GM12878 (cell line): ENCODE measurements at regions not wholly inside any gene's neighbourhood (a gene's known extent, or its start where the extent isn't known, plus 50 kb on each side); places are given as distances from the start of the nearest gene placed in this dataset.

Experiments used
- ATAC-seq: fragments of 200-7000 bp; cut with Tn5 transposase; 3 replicates; pipeline ENCODE4 v1.9.1; 2020; ENCODE audit warnings: mild to moderate bottlenecking, moderate library complexity
- BruUV-seq: library from RNA; stranded (reverse); fragments of 400-500 nt; replicated peaks from 2 replicates; lab custom pipeline; 2021; lab: Mats Ljungman, UMichigan
- CTCF ChIA-PET: fragments of 300-600 bp; sonication (Branson Sonifier 250); formaldehyde crosslinking; extraction: SDS; loops from one replicate; lab custom pipeline; 2021; ENCODE audit warnings: inconsistent platforms; lab: Yijun Ruan, JAX
- POLR2A ChIA-PET: fragments of 350-600 bp; formaldehyde crosslinking; extraction: SDS; loops from one replicate; lab custom pipeline; 2021; ENCODE audit warnings: inconsistent platforms; lab: Charles Lee
- RAD21 ChIA-PET: fragments of 300-600 bp; sonication (Branson Sonifier 250); formaldehyde crosslinking; loops from one replicate; lab custom pipeline; 2023; ENCODE audit warnings: antibody characterized with exemption; ENCODE audit not compliant: unreplicated experiment; lab: Charles Lee
- SMC1A ChIA-PET: fragments of 300-600 bp; sonication (Branson Sonifier 250); formaldehyde crosslinking; loops from one replicate; lab custom pipeline; 2023; ENCODE audit not compliant: unreplicated experiment, uncharacterized antibody; lab: Charles Lee
- DNase-seq: peaks from one replicate; pipeline ENCODE4 v3.0.0-alpha.2; 2011; ENCODE audit warnings: low read depth, low spot score
- FAIRE-seq: peaks from 3 replicates; lab custom pipeline; 2011; peaks lifted over from hg19 to GRCh38; lab: Jason Lieb, UNC
- H2AFZ ChIP-seq: 2 replicates; pipeline ENCODE4 v1.6.0; 2011; ENCODE audit warnings: low read depth, low read length, control low read depth; ENCODE audit not compliant: control insufficient read depth
- H3K27ac ChIP-seq: 2 replicates; pipeline ENCODE4 v1.5.1; 2011; ENCODE audit warnings: control low read depth; ENCODE audit not compliant: control insufficient read depth, insufficient read depth
- H3K27me3 ChIP-seq, 2 experiments: replicated peaks in 1 of 2; 2 replicates each; pipeline versions ENCODE4 v1.6.0 to v1.6.1; 2011; ENCODE audit warnings: low read length in 1 of 2; ENCODE audit not compliant: control insufficient read depth in 2 of 2, insufficient read depth in 2 of 2
- H3K36me3 ChIP-seq, 2 experiments: 2 replicates each; pipeline ENCODE4 v1.5.1; 2011; ENCODE audit warnings: low read length in 1 of 2; ENCODE audit not compliant: control insufficient read depth in 2 of 2, insufficient read depth in 2 of 2
- H3K4me1 ChIP-seq: 2 replicates; pipeline ENCODE4 v1.6.1; 2011; ENCODE audit warnings: mild to moderate bottlenecking, low read length, moderate library complexity, mixed read lengths; ENCODE audit not compliant: control insufficient read depth, insufficient read depth
- H3K4me2 ChIP-seq: 2 replicates; pipeline ENCODE4 v1.6.0; 2011; ENCODE audit warnings: control low read depth; ENCODE audit not compliant: control insufficient read depth, insufficient read depth
- H3K4me3 ChIP-seq: fragments of 200-600 bp; sonication (generic); 2 replicates; pipeline ENCODE4 v1.5.1; 2016
- H3K79me2 ChIP-seq: 2 replicates; pipeline ENCODE4 v1.6.0; 2011; ENCODE audit warnings: low read length; ENCODE audit not compliant: control insufficient read depth, insufficient read depth
- H3K9ac ChIP-seq: 2 replicates; pipeline ENCODE4 v1.8.0; 2011; ENCODE audit warnings: low read length, control low read depth, mixed read lengths; ENCODE audit not compliant: control insufficient read depth, insufficient read depth
- H3K9me3 ChIP-seq: replicated peaks from 3 replicates; pipeline ENCODE4 v1.5.1; 2011; ENCODE audit warnings: mild to moderate bottlenecking, low read length; ENCODE audit not compliant: control insufficient read depth, insufficient read depth
- H4K20me1 ChIP-seq: 2 replicates; pipeline ENCODE4 v1.6.0; 2011; ENCODE audit not compliant: control insufficient read depth, insufficient read depth
- BHLHE40 ChIP-seq, 2 experiments: fragments of 450-650 bp in 1 of 2; IDR thresholded peaks; 2 replicates each; pipeline ENCODE4 v1.6.1; 2011 to 2017; ENCODE audit warnings: low read depth in 2 of 2, borderline replicate concordance in 1 of 2, improper control_type of control experiment in 1 of 2, low read length in 1 of 2, mild to moderate bottlenecking in 1 of 2
- CEBPZ ChIP-seq: fragments of 150-350 bp; IDR thresholded peaks from 2 replicates; pipeline ENCODE4 v1.6.1; 2016; ENCODE audit warnings: low read depth, low read length
- DPF2 ChIP-seq: fragments of 450-650 bp; IDR thresholded peaks from 2 replicates; pipeline ENCODE4 v1.6.1; 2017; ENCODE audit warnings: mild to moderate bottlenecking
- ELK1 ChIP-seq: IDR thresholded peaks from 2 replicates; pipeline ENCODE4 v1.6.1; 2012; ENCODE audit warnings: low read depth, low read length, improper control_type of control experiment
- HDGF ChIP-seq: fragments of 450-650 bp; IDR thresholded peaks from 2 replicates; pipeline ENCODE4 v1.6.1; 2016; ENCODE audit warnings: antibody characterized with exemption
- KLF5 ChIP-seq: fragments of 450-650 bp; IDR thresholded peaks from 2 replicates; pipeline ENCODE4 v1.6.1; 2014; ENCODE audit warnings: mild to moderate bottlenecking; ENCODE audit not compliant: partially characterized antibody
- PAX8 ChIP-seq: fragments of 450-650 bp; IDR thresholded peaks from 2 replicates; pipeline ENCODE4 v1.6.1; 2017; ENCODE audit warnings: mild to moderate bottlenecking, moderate library complexity
- RCOR1 ChIP-seq: conservative IDR thresholded peaks from 2 replicates; pipeline ENCODE4 v1.6.1; 2012; ENCODE audit warnings: low read depth, low read length, improper control_type of control experiment
- RELB ChIP-seq: fragments of 450-650 bp; IDR thresholded peaks from 2 replicates; pipeline ENCODE4 v1.6.1; 2017; ENCODE audit warnings: low read depth, mild to moderate bottlenecking, moderate library complexity
- SPI1 ChIP-seq: IDR thresholded peaks from 2 replicates; pipeline ENCODE4 v1.6.1; 2011; ENCODE audit warnings: low read depth, mild to moderate bottlenecking, low read length, moderate library complexity, borderline replicate concordance; ENCODE audit not compliant: insufficient read depth
- TAF1 ChIP-seq: IDR thresholded peaks from 2 replicates; pipeline ENCODE4 v1.6.1; 2011; ENCODE audit warnings: mild to moderate bottlenecking, low read depth, low read length, borderline replicate concordance
- ZBTB11 ChIP-seq: fragments of 450-650 bp; formaldehyde crosslinking; IDR thresholded peaks from 2 replicates; pipeline ENCODE4 v1.5.0; 2022; ENCODE audit warnings: mild to moderate bottlenecking, missing genetic modification characterization
- ZNF207 ChIP-seq: fragments of 450-650 bp; IDR thresholded peaks from 2 replicates; pipeline ENCODE4 v1.6.1; 2014; ENCODE audit warnings: antibody characterized with exemption, mild to moderate bottlenecking, borderline replicate concordance
- ZNF274 ChIP-seq: IDR thresholded peaks from one replicate; pipeline ENCODE4 v1.8.0; 2011; ENCODE audit not compliant: insufficient read length, insufficient read depth
- in situ Hi-C: fragments of 300-500 bp; cut with MboI; formaldehyde crosslinking; loops from 9 replicates; pipeline ENCODE4 v1.14.3; 2018; ENCODE audit warnings: mixed read lengths
- intact Hi-C: fragments of 100-400 bp; cut with micrococcal nuclease; formaldehyde crosslinking; loops from one replicate; pipeline ENCODE4 v1.14.2; 2022; ENCODE audit not compliant: unreplicated experiment

- H3K79me2 ChIP-seq = no peaks in the 10 kb centered on the region
- H3K4me1 ChIP-seq = no peaks in the 10 kb centered on the region
- ChIA-PET RAD21 (no interaction called here), POLR2A (no interaction called here), SMC1A (no interaction called here), CTCF (no interaction called here)
- in situ Hi-C loops = no loop called here
- no peak for TF ChIP-seq ELK1
- TF ChIP-seq CEBPZ = no peak
- no peak for TF ChIP-seq ZNF274
- no peak for TF ChIP-seq TAF1
- no peak for TF ChIP-seq RCOR1
- no peak for TF ChIP-seq DPF2
- no peak for TF ChIP-seq ZBTB11
- no peak for TF ChIP-seq ZNF207
- TF ChIP-seq RELB = no peak
- TF ChIP-seq PAX8 = no peak
- no peak for TF ChIP-seq KLF5
- no peak for TF ChIP-seq BHLHE40 (IDR thresholded peaks at IDR 0.05; ENCODE audit: borderline replicate concordance in 1 of 2, low read depth in 2 of 2, low read length in 1 of 2)
- TF ChIP-seq HDGF = no peak
- TF ChIP-seq SPI1 = no peak
- H3K4me2 ChIP-seq = no peak overlapping the region
- no peaks in the 10 kb centered on the region for H3K27me3 ChIP-seq
- no peak overlapping the region for H3K27ac ChIP-seq
- ATAC-seq (no peak), FAIRE-seq (no peak), DNase-seq (no peak)
- H3K4me3 ChIP-seq = no peak overlapping the region
- H4K20me1 ChIP-seq = no peaks in the 10 kb centered on the region
- no peak overlapping the region for H2AFZ ChIP-seq
- intact Hi-C loops = no loop called here
- H3K9me3 ChIP-seq = no peaks in the 10 kb centered on the region
- H3K36me3 ChIP-seq = no peaks in the 10 kb centered on the region
- H3K9ac ChIP-seq = no peak overlapping the region
- no TSS peak for BruUV-seq
These were observed 458.3 kb downstream of the BTBD3 start for GRCh38 chr20:12375967-12376366.
